Endodermal cell (in vitro differentiated cells): ENCODE measurements at regions not wholly inside any gene's neighbourhood (a gene's known extent, or its start where the extent isn't known, plus 50 kb on each side); places are given as distances from the start of the nearest gene placed in this dataset.

ENCODE experiments used
- DNase-seq: peaks from one replicate; pipeline ENCODE4 v3.0.0-alpha.2; 2017
- H3K27ac ChIP-seq: 2 replicates; pipeline ENCODE4 v1.5.1; 2013; ENCODE audit warnings: mild to moderate bottlenecking, low read depth, low read length, moderate library complexity
- H3K27me3 ChIP-seq: 2 replicates; pipeline ENCODE4 v1.6.1; 2013; ENCODE audit warnings: mild to moderate bottlenecking, low read length, moderate library complexity; ENCODE audit not compliant: insufficient read depth, control insufficient read depth, poor library complexity, severe bottlenecking
- H3K36me3 ChIP-seq: 2 replicates; pipeline ENCODE4 v1.7.0; 2013; ENCODE audit warnings: mild to moderate bottlenecking, low read length, moderate library complexity; ENCODE audit not compliant: control insufficient read depth, insufficient read depth
- H3K4me1 ChIP-seq: one replicate; pipeline ENCODE4 v1.7.0; 2013; ENCODE audit warnings: low read length; ENCODE audit not compliant: control insufficient read depth, insufficient read depth
- H3K4me3 ChIP-seq: 2 replicates; pipeline ENCODE4 v1.5.1; 2013; ENCODE audit warnings: mild to moderate bottlenecking, low read length, moderate library complexity
- H3K9ac ChIP-seq: 2 replicates; pipeline ENCODE4 v1.6.1; 2013; ENCODE audit warnings: mild to moderate bottlenecking, low read length, moderate library complexity; ENCODE audit not compliant: poor library complexity, severe bottlenecking; ENCODE audit errors: extremely low read depth
- H3K9me3 ChIP-seq: 2 replicates; pipeline ENCODE4 v1.6.1; 2013; ENCODE audit warnings: mild to moderate bottlenecking, low read length, moderate library complexity; ENCODE audit not compliant: control insufficient read depth
- H3K27ac Mint-ChIP-seq: 2 replicates; pipeline ENCODE4 v1.8.0; 2020; ENCODE audit warnings: mixed read lengths
- H3K27me3 Mint-ChIP-seq: 2 replicates; pipeline ENCODE4 v1.8.0; 2021; ENCODE audit warnings: mild to moderate bottlenecking, mixed read lengths; ENCODE audit not compliant: insufficient read depth
- H3K36me3 Mint-ChIP-seq: 2 replicates; pipeline ENCODE4 v1.8.0; 2020; ENCODE audit warnings: low read depth, mixed read lengths
- H3K4me1 Mint-ChIP-seq: 2 replicates; pipeline ENCODE4 v1.8.0; 2020; ENCODE audit warnings: mixed read lengths
- H3K4me3 Mint-ChIP-seq: 2 replicates; pipeline ENCODE4 v1.8.0; 2020; ENCODE audit warnings: mild to moderate bottlenecking, moderate library complexity, mixed read lengths
- H3K9me3 Mint-ChIP-seq: 2 replicates; pipeline ENCODE4 v1.8.0; 2020; ENCODE audit warnings: mild to moderate bottlenecking, mixed read lengths
- WGBS, 2 experiments: methylation state at CpG; one replicate each; pipeline versions ENCODE4 v1.1.5 to v1.1.7; 2013; ENCODE audit warnings: missing lambda C conversion rate in 2 of 2, mixed read lengths in 1 of 2; ENCODE audit not compliant: insufficient coverage in 1 of 2, insufficient read length in 1 of 2; 5-methylcytosine and 5-hydroxymethylcytosine counted together
- TF ChIP-seq, protein P1 (sequence below): fragments of 200-600 bp; sonication (generic); conservative IDR thresholded peaks from 2 replicates; pipeline ENCODE4 v1.5.0; 2021; ENCODE audit warnings: antibody characterized with exemption, mild to moderate bottlenecking

- TF ChIP-seq, protein P1, sequence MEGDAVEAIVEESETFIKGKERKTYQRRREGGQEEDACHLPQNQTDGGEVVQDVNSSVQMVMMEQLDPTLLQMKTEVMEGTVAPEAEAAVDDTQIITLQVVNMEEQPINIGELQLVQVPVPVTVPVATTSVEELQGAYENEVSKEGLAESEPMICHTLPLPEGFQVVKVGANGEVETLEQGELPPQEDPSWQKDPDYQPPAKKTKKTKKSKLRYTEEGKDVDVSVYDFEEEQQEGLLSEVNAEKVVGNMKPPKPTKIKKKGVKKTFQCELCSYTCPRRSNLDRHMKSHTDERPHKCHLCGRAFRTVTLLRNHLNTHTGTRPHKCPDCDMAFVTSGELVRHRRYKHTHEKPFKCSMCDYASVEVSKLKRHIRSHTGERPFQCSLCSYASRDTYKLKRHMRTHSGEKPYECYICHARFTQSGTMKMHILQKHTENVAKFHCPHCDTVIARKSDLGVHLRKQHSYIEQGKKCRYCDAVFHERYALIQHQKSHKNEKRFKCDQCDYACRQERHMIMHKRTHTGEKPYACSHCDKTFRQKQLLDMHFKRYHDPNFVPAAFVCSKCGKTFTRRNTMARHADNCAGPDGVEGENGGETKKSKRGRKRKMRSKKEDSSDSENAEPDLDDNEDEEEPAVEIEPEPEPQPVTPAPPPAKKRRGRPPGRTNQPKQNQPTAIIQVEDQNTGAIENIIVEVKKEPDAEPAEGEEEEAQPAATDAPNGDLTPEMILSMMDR = no peak
- no peaks in the 10 kb centered on the region for H3K9me3 Mint-ChIP-seq
- H3K36me3 ChIP-seq = no peaks in the 10 kb centered on the region
- H3K27ac Mint-ChIP-seq = no peak overlapping the region
- no peak overlapping the region for H3K27ac ChIP-seq
- no peaks in the 10 kb centered on the region for H3K9me3 ChIP-seq
- no peak overlapping the region for H3K9ac ChIP-seq
- H3K36me3 Mint-ChIP-seq = no peaks in the 10 kb centered on the region
- no peaks in the 10 kb centered on the region for H3K4me1 ChIP-seq
- H3K27me3 ChIP-seq = no peaks in the 10 kb centered on the region
- no peak overlapping the region for H3K4me3 ChIP-seq
- no peak overlapping the region for H3K4me3 Mint-ChIP-seq
- DNase-seq = no peak
- peaks cover 22% of the 10 kb centered on the region for H3K4me1 Mint-ChIP-seq
- peaks cover 10% of the 10 kb centered on the region for H3K27me3 Mint-ChIP-seq
- 70 to 94% methylated on average over 4 to 6 of the region's 6 CpGs for WGBS, 2 experiments
These were observed 251.7 kb upstream of the IRX1 start for GRCh38 chr5:3343911-3344310.

DNA sequence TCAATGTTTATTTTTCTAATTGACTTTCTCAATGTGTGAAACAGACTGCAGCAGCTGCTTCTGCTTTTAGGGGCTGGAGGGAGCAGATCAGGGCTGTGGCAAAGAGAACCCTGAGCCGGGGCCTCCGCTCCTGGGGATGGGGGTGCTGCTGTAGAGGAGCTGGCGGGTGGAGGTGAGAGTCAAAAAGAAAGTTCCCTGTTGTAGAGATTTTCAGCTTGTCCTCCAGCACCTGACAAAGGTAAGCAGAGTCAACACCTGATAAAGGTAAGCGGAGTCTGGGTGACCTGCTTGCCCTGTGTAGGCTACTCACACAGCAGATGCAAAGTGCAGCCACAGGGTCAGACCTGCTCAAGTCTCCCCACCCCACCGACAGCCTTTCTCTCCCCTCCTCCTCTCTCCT is 252.4 kb upstream of the IRX1 start:
- Mint-ChIP-seq H3K9me3 (no peaks in the 10 kb centered on the region), H3K36me3 (no peaks in the 10 kb centered on the region), H3K4me3 (no peak overlapping the region), H3K27me3 (peaks cover 10% of the 10 kb centered on the region), H3K27ac (no peak overlapping the region), H3K4me1 (peaks cover 17% of the 10 kb centered on the region)
- Histone ChIP-seq H3K27me3 (no peaks in the 10 kb centered on the region), H3K4me3 (no peak overlapping the region), H3K27ac (no peak overlapping the region), H3K9me3 (no peaks in the 10 kb centered on the region), H3K4me1 (no peaks in the 10 kb centered on the region), H3K36me3 (no peaks in the 10 kb centered on the region), H3K9ac (no peak overlapping the region)
- WGBS, 2 experiments = 85 to 100% methylated on average over 3 to 5 of the region's 5 CpGs
- DNase-seq = no peak
- TF ChIP-seq, protein P1 = no peak

- H3K9me3 Mint-ChIP-seq = no peaks in the 10 kb centered on the region
- WGBS, 2 experiments = 89 to 94% methylated on average over 9 to 18 of the region's 18 CpGs
- DNase-seq = no peak
- peaks cover 10% of the 10 kb centered on the region for H3K27me3 Mint-ChIP-seq
- Histone ChIP-seq H3K4me1 (no peaks in the 10 kb centered on the region), H3K9me3 (no peaks in the 10 kb centered on the region), H3K36me3 (no peaks in the 10 kb centered on the region), H3K4me3 (no peak overlapping the region), H3K27ac (no peak overlapping the region), H3K9ac (no peak overlapping the region), H3K27me3 (no peaks in the 10 kb centered on the region)
- H3K4me3 Mint-ChIP-seq = no peak overlapping the region
- TF ChIP-seq, protein P1 = no peak
- peaks cover 14% of the 10 kb centered on the region for H3K4me1 Mint-ChIP-seq
- no peaks in the 10 kb centered on the region for H3K36me3 Mint-ChIP-seq
- H3K27ac Mint-ChIP-seq = no peak overlapping the region
These were observed 253.1 kb upstream of the IRX1 start for GRCh38 chr5:3342271-3343100.
